ENCODE measurements at regions not wholly inside any gene's neighbourhood (a gene's known extent, or its start where the extent isn't known, plus 50 kb on each side); places are given as distances from the start of the nearest gene placed in this dataset.
A peak's percentile ranks its signal among the peaks of the same experiment; 100 is the strongest.

- no peak for TF ChIP-seq NFIC (IDR thresholded peaks at IDR 0.05; ENCODE audit: low read length)
- peak; percentile 86 for TF ChIP-seq DRAP1 (CRISPR knock-in tag; IDR thresholded peaks at IDR 0.05)
- peak; percentile 40 for TF ChIP-seq RXRB (CRISPR knock-in tag; IDR thresholded peaks at IDR 0.05; ENCODE audit: borderline replicate concordance)
- TF ChIP-seq GATAD2A (CRISPR knock-in tag; IDR thresholded peaks at IDR 0.05), result peak; percentile 79
- TF ChIP-seq KAT8 (CRISPR knock-in tag; IDR thresholded peaks at IDR 0.05), result peak; percentile 64
- TF ChIP-seq DNMT3B (CRISPR knock-in tag; conservative IDR thresholded peaks at IDR 0.05), result no peak
- TF ChIP-seq SAP130 (CRISPR knock-in tag; IDR thresholded peaks at IDR 0.05; ENCODE audit: low read depth), result peak; percentile 79
- 0 out of 2 replicates have a peak, but pooled peaks have one; percentile 29 for TF ChIP-seq ZNF274 (CRISPR knock-in tag; IDR thresholded peaks at IDR 0.05)
- TF ChIP-seq CREB1 (IDR thresholded peaks at IDR 0.05), result peak; percentile 42; the same call in 1 of the 2 replicates
- no peak for TF ChIP-seq CREB1 (CRISPR knock-in tag; IDR thresholded peaks at IDR 0.05)
- TF ChIP-seq ZMYM3 (CRISPR knock-in tag; IDR thresholded peaks at IDR 0.05), result peak; percentile 39; the same call in 1 of the 2 replicates
- TF ChIP-seq POLR2G (IDR thresholded peaks at IDR 0.05; ENCODE audit: low read depth, low read length), result peak; percentile 89
- TF ChIP-seq, protein P1, sequence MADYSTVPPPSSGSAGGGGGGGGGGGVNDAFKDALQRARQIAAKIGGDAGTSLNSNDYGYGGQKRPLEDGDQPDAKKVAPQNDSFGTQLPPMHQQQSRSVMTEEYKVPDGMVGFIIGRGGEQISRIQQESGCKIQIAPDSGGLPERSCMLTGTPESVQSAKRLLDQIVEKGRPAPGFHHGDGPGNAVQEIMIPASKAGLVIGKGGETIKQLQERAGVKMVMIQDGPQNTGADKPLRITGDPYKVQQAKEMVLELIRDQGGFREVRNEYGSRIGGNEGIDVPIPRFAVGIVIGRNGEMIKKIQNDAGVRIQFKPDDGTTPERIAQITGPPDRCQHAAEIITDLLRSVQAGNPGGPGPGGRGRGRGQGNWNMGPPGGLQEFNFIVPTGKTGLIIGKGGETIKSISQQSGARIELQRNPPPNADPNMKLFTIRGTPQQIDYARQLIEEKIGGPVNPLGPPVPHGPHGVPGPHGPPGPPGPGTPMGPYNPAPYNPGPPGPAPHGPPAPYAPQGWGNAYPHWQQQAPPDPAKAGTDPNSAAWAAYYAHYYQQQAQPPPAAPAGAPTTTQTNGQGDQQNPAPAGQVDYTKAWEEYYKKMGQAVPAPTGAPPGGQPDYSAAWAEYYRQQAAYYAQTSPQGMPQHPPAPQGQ (CRISPR knock-in tag; IDR thresholded peaks at IDR 0.05; ENCODE audit: borderline replicate concordance), result 0 out of 2 replicates have a peak, but pooled peaks have one; percentile 46
- TF ChIP-seq KLF11 (CRISPR knock-in tag; IDR thresholded peaks at IDR 0.05), result no peak
- TF ChIP-seq AKNA (CRISPR knock-in tag; IDR thresholded peaks at IDR 0.05; ENCODE audit: borderline replicate concordance), result no peak
- peak; percentile 60; the same call in 1 of the 2 replicates for TF ChIP-seq ZNF280D (CRISPR knock-in tag; IDR thresholded peaks at IDR 0.05)
- peak; percentile 65; the same call in 1 of the 2 replicates for TF ChIP-seq ZNF614 (CRISPR knock-in tag; IDR thresholded peaks at IDR 0.05; ENCODE audit: borderline replicate concordance)
- peak; percentile 60; the same call in 1 of the 2 replicates for TF ChIP-seq HBP1 (CRISPR knock-in tag; IDR thresholded peaks at IDR 0.05; ENCODE audit: low read depth)
These were observed 116.6 kb upstream of the GRK3 start (continued) for GRCh38 chr22:25447686-25448434.

Measured in HepG2 (cell line).